ENCODE measurements at regions not wholly inside any gene's neighbourhood (a gene's known extent, or its start where the extent isn't known, plus 50 kb on each side); places are given as distances from the start of the nearest gene placed in this dataset.

DNA sequence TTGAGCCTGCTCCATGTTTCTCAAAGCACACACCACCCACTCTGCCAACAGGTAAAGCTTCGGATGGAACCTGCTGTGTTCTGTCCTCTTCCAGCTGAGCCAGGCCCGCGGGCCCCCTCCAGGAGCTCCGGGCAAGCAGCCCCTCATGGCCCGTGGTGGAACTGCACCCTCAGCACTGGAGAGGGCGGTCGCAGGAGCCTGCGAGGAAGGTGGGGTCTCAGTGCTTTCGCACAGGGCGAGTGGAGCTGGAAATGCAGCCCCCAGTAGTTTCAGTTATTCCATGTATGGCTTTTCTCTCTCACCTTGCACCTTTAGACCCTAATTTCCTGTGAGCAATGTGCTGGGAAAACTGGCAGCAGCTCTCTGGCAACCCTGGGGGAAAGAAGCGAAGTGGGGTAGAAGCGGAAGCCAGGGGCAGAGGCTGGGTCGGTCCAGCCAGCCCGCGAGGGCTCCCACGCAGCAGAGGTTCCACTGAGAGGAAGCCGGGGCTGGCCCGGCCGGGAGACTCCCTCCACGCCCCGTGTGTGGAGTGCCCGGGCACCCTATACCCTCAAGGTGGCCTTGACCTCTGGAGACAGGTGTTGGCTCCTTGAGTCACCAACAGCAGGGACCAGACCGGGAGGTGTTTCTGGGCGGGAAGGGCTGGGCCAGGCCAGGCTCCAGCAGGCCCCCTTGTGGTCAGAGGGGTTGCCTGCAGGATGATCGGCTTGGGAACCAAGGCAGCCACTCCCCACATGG lies 119.9 kb upstream of the TMEM45B start:
- TF ChIP-seq, protein P1, sequence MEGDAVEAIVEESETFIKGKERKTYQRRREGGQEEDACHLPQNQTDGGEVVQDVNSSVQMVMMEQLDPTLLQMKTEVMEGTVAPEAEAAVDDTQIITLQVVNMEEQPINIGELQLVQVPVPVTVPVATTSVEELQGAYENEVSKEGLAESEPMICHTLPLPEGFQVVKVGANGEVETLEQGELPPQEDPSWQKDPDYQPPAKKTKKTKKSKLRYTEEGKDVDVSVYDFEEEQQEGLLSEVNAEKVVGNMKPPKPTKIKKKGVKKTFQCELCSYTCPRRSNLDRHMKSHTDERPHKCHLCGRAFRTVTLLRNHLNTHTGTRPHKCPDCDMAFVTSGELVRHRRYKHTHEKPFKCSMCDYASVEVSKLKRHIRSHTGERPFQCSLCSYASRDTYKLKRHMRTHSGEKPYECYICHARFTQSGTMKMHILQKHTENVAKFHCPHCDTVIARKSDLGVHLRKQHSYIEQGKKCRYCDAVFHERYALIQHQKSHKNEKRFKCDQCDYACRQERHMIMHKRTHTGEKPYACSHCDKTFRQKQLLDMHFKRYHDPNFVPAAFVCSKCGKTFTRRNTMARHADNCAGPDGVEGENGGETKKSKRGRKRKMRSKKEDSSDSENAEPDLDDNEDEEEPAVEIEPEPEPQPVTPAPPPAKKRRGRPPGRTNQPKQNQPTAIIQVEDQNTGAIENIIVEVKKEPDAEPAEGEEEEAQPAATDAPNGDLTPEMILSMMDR (IDR thresholded peaks at IDR 0.05): peak; percentile 26 to 49 (median 38)
- TF ChIP-seq POLR2A (IDR thresholded peaks at IDR 0.05; ENCODE audit: low read depth): no peak
- TF ChIP-seq POLR2AphosphoS5 (IDR thresholded peaks at IDR 0.05): no peak
- no peak for TF ChIP-seq EP300 (IDR thresholded peaks at IDR 0.05)

Measured in esophagus muscularis mucosa (tissue), 4 donors.